Mononuclear cell (primary cell): ENCODE measurements at regions not wholly inside any gene's neighbourhood (a gene's known extent, or its start where the extent isn't known, plus 50 kb on each side); places are given as distances from the start of the nearest gene placed in this dataset.
"Not testable (repeated sequence)": the region's sequence is repeated elsewhere in the genome, so short reads cannot be mapped to it uniquely, and the experiment has no call there.

Source experiments
- H3K27me3 ChIP-seq: 2 replicates; pipeline ENCODE4 v1.6.0; 2011; ENCODE audit warnings: low read length, control low read depth; ENCODE audit not compliant: insufficient read depth
- H3K4me1 ChIP-seq: 2 replicates; pipeline ENCODE4 v1.5.1; 2011; ENCODE audit warnings: mild to moderate bottlenecking, low read length, control low read depth; ENCODE audit not compliant: insufficient read depth
- H3K4me3 ChIP-seq: 2 replicates; pipeline ENCODE4 v1.5.1; 2011; ENCODE audit warnings: mild to moderate bottlenecking, low read length, moderate library complexity
- H3K9me3 ChIP-seq: 2 replicates; pipeline ENCODE4 v1.5.1; 2011; ENCODE audit warnings: low read depth, mild to moderate bottlenecking, control low read depth, low read length

- Histone ChIP-seq H3K4me1 (no peaks in the 10 kb centered on the region), H3K9me3 (no peaks in the 10 kb centered on the region), H3K27me3 (peaks cover 5% of the 10 kb centered on the region), H3K4me3 (no peak overlapping the region)
Measured at GRCh38 chr1:199551967-199552565, 475.4 kb upstream of the NR5A2 start.

DNA sequence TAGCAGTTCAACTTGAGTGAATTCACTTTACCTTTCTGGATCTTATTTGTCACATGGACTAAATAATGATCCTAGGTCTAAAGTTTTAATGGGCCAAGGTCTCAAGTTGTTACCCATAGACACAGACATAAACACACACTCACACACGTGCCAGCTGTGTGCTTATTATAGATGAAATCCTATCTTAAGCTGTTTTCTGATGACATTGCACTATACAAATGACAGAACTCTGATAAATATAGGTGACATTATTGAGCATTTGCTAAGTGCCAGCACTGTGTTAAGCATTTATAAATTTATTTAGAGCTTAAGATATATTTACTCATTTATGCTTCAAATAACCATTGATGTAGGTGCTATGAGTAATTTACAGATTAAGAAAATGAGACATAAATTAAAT, 474.4 kb upstream of the NR5A2 start:
- Histone ChIP-seq H3K9me3 (no peaks in the 10 kb centered on the region), H3K4me3 (no peak overlapping the region), H3K4me1 (no peaks in the 10 kb centered on the region), H3K27me3 (peaks cover 5% of the 10 kb centered on the region)

DNA sequence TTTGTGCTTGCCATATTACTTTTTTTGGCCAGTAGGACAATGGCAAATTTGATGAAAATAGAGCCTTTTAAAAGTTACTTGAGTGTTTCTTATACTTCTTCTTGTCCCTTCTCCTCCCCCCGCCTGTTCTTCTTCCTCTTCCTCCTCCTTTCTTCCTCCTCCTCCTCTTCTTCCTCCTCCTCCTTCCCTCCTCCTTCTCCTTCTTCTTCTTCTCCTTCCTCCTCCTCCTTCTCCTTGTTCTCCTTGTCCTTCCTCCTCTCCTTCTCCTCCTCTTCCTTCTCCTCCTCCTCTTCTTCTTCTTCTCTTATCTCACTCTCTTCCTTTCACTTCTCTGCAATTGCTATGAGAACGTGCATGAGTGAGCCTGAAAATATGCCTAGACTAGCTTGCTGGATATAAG, 466.2 kb upstream of the NR5A2 start:
- no peaks in the 10 kb centered on the region for H3K27me3 ChIP-seq
- H3K4me1 ChIP-seq, result no peaks in the 10 kb centered on the region
- no peak overlapping the region for H3K4me3 ChIP-seq
- no peaks in the 10 kb centered on the region for H3K9me3 ChIP-seq

DNA sequence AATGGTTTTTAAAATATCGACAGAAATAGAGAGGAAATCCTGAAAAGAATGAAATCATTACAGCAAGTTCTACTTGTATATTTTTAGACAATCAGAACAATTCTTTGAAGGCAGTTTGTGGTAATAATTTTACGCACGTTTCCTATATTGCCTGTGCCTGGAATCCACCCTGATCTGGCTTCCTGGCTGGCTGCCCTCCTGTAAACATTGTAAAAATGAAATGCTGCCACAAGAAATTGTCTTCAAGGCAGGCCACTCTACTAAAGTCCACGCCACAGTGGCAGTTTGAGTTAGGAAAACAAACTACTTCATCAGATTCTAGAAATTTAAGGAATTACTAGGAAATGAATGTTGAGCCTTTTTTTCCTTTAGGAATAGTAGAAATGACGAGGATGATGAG, 454.5 kb upstream of the NR5A2 start:
- H3K9me3 ChIP-seq, result no peaks in the 10 kb centered on the region
- H3K27me3 ChIP-seq, result no peaks in the 10 kb centered on the region
- no peak overlapping the region for H3K4me3 ChIP-seq
- H3K4me1 ChIP-seq, result no peaks in the 10 kb centered on the region

DNA sequence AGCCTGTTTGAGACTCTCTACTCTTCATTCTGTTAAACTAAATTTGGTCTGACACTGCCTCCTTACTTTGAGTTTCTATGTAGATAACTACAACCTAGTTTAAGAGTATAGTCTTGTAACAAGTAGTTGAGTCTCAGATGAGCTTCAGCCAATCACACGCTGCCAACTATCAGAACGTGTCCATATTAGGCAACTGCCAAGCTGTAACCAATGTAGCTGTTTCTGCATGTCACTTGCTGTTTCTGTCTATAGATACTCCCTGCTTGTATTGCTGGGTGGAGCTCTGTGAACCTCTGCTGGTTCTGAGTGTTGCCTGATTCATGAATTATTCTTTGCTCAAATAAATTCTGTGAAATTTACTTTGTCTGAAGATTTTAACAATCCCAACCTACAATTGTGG, 452.6 kb upstream of the NR5A2 start:
- Histone ChIP-seq H3K4me3 (no peak overlapping the region), H3K4me1 (no peaks in the 10 kb centered on the region), H3K9me3 (no peaks in the 10 kb centered on the region), H3K27me3 (no peaks in the 10 kb centered on the region)

DNA sequence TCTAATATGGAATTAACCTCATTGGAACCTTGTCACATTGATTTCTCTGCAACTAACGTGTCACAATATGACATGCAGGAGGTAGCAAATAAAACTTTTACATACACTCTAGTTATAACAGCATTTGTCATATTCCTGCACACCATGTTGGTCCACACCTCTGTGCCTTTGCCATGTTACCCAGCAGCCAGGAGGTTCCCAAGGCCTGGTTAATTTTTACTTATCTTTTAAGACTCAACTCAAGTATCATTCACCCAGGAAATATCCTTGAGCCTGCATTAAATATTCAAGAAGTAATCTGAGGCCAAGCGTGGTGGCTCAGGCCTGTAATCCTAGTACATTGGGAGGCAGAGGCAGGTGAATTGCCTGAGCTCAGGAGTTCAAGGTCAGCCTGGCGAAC, 447.2 kb upstream of the NR5A2 start:
- H3K4me1 ChIP-seq, result no peaks in the 10 kb centered on the region
- H3K4me3 ChIP-seq, result no peak overlapping the region
- no peaks in the 10 kb centered on the region for H3K27me3 ChIP-seq
- H3K9me3 ChIP-seq, result no peaks in the 10 kb centered on the region

DNA sequence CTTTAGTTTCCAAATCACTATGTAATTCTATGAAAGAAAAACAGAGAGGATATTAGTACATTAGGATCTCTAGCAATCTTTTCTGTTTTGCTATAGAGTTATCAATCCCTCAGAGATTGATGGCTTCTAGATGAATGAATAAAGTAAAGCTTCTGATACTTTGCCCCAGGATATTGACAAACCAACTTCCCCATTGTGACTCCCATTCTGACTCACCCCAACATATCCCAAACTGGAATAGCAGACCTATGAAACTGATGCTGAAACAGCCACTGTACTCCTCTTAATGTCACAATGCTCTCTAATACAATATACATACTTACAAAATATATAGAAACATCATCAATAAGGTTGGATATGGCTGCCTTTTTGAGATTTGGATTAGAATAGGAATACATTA, 442.1 kb upstream of the NR5A2 start:
- no peak overlapping the region for H3K4me3 ChIP-seq
- H3K9me3 ChIP-seq, result no peaks in the 10 kb centered on the region
- H3K4me1 ChIP-seq, result no peaks in the 10 kb centered on the region
- H3K27me3 ChIP-seq, result no peaks in the 10 kb centered on the region

GRCh38 chr1:199590708-199591107, 436.8 kb upstream of the NR5A2 start:
- Histone ChIP-seq H3K4me3 (no peak overlapping the region), H3K4me1 (no peaks in the 10 kb centered on the region), H3K9me3 (no peaks in the 10 kb centered on the region), H3K27me3 (no peaks in the 10 kb centered on the region)

DNA sequence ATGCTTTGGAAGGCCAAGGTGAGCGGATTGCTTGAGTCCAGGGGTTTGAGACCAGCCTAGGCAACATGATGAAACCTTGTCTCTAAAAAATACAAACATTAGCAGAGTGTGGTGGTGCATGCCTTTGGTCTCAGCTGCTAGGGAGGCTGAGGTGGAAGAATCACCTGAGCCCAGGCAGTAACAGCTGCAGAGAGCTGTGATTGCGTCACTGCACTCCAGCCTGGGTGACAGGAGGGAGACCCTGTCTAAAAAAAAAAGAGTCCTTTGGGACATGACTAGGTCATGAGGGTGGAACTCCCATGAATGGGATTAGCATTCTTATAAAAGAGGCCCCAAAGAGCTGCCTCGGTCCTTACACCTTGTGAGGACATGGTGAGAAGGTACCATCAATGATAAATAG, 436.0 kb upstream of the NR5A2 start:
- Histone ChIP-seq H3K27me3 (no peaks in the 10 kb centered on the region), H3K4me3 (no peak overlapping the region), H3K4me1 (no peaks in the 10 kb centered on the region), H3K9me3 (no peaks in the 10 kb centered on the region)

GRCh38 chr1:199593475-199593874, 434.0 kb upstream of the NR5A2 start:
- Histone ChIP-seq H3K4me3 (no peak overlapping the region), H3K27me3 (no peaks in the 10 kb centered on the region), H3K9me3 (no peaks in the 10 kb centered on the region), H3K4me1 (no peaks in the 10 kb centered on the region)

DNA sequence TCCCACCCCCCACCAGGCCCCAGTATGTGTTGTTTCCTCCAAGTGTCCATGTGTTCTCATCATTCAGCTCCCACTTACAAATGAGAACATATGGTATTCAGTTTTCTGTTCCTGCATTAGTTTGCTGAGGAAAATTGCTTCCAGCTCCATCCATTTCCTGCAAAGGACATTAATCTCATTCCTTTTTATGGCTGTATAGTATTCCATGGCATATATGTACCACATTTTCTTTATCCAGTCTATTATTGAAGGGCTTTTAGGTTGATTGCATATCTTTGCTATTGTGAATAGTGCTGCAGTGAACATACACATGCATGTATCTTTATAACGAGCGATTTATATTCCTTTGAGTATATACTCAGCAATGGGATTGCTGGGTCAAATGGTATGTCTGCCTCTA, 431.1 kb upstream of the NR5A2 start:
- not testable (repeated sequence) for H3K9me3 ChIP-seq, H3K27me3 ChIP-seq, H3K4me3 ChIP-seq, H3K4me1 ChIP-seq

GRCh38 chr1:199597152-199597551, 430.4 kb upstream of the NR5A2 start:
- no peaks in the 10 kb centered on the region for H3K9me3 ChIP-seq
- no peak overlapping the region for H3K4me3 ChIP-seq
- no peaks in the 10 kb centered on the region for H3K27me3 ChIP-seq
- no peaks in the 10 kb centered on the region for H3K4me1 ChIP-seq

DNA sequence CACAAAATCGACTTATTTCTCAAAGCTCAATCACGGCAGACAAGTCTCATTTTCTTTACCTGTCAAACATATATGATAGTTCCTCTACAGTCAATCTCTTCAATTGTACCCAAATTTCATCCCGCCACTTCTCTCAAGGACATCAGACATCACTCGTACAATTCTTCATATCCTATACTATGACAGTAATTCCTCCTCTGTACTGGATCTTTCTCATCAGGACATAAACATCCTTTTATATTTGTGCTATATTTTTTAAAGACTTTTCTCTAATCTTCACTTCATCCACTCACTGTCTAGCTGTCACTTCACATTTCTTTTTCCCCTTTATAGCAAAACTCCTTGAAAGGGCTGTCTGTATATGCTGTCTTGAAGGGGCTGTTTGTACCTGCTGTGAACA, 419.1 kb upstream of the NR5A2 start:
- no peaks in the 10 kb centered on the region for H3K27me3 ChIP-seq
- peaks cover 6% of the 10 kb centered on the region for H3K4me1 ChIP-seq
- no peak overlapping the region for H3K4me3 ChIP-seq
- H3K9me3 ChIP-seq, result no peaks in the 10 kb centered on the region

- peaks cover 7% of the 10 kb centered on the region for H3K4me1 ChIP-seq
- no peak overlapping the region for H3K4me3 ChIP-seq
- H3K27me3 ChIP-seq, result no peaks in the 10 kb centered on the region
- no peaks in the 10 kb centered on the region for H3K9me3 ChIP-seq
Measured at GRCh38 chr1:199612976-199613774, 414.3 kb upstream of the NR5A2 start.

GRCh38 chr1:199616947-199617346, 410.6 kb upstream of the NR5A2 start:
- H3K27me3 ChIP-seq, result no peaks in the 10 kb centered on the region
- no peaks in the 10 kb centered on the region for H3K9me3 ChIP-seq

DNA sequence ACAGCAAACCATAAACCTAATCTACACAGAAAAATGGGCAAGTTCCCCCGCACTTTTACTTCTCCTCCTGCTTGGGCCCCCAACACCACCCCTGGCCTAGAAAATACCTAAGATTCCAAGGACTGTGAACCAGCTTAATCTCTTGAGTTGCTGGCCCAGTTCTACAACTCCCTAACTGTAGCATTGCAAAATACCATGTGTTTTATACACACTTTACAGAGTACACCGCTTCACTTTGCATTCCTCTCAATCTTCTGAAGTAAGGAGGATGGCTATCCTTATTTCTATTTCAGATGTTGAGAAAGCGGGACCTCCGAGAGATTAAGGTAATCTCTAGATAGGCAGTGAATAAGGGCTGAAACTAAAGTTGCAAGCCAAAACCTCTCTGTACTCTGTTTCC, 408.3 kb upstream of the NR5A2 start:
- Histone ChIP-seq H3K27me3 (no peaks in the 10 kb centered on the region), H3K4me1 (no peaks in the 10 kb centered on the region), H3K9me3 (no peaks in the 10 kb centered on the region), H3K4me3 (no peak overlapping the region)

More at GRCh38 chr1:199616947-199617346, 410.6 kb upstream of the NR5A2 start:
- Histone ChIP-seq H3K4me1 (peaks cover 7% of the 10 kb centered on the region), H3K4me3 (no peak overlapping the region)
